Effector memory CD4-positive, alpha-beta T cell (primary cell): ENCODE measurements at regions not wholly inside any gene's neighbourhood (a gene's known extent, or its start where the extent isn't known, plus 50 kb on each side); places are given as distances from the start of the nearest gene placed in this dataset.

Source experiments
- DNase-seq, 3 donors: peaks; one replicate each; pipeline ENCODE4 v3.0.0-alpha.2; 2020
- H3K27ac ChIP-seq: 2 replicates; pipeline ENCODE4 v1.7.0; 2013; ENCODE audit warnings: mild to moderate bottlenecking, low read length, moderate library complexity; ENCODE audit not compliant: insufficient read depth, poor library complexity, severe bottlenecking
- H3K27me3 ChIP-seq: replicated peaks from 2 replicates; pipeline ENCODE4 v1.7.0; 2013; ENCODE audit warnings: mild to moderate bottlenecking, low read length; ENCODE audit not compliant: insufficient read depth, control insufficient read depth, poor library complexity, severe bottlenecking
- H3K36me3 ChIP-seq: 2 replicates; pipeline ENCODE4 v1.7.0; 2013; ENCODE audit warnings: mild to moderate bottlenecking, low read length, moderate library complexity; ENCODE audit not compliant: control insufficient read depth, insufficient read depth
- H3K4me1 ChIP-seq: 2 replicates; pipeline ENCODE4 v1.7.0; 2013; ENCODE audit warnings: low read length, mild to moderate bottlenecking; ENCODE audit not compliant: control insufficient read depth, insufficient read depth, poor library complexity, severe bottlenecking
- H3K4me3 ChIP-seq: 2 replicates; pipeline ENCODE4 v1.7.0; 2013; ENCODE audit warnings: low read length, low read depth, mild to moderate bottlenecking; ENCODE audit not compliant: insufficient read depth, poor library complexity, severe bottlenecking
- H3K9me3 ChIP-seq: 2 replicates; pipeline ENCODE4 v1.7.0; 2013; ENCODE audit warnings: mild to moderate bottlenecking, low read length, moderate library complexity; ENCODE audit not compliant: control insufficient read depth

DNA sequence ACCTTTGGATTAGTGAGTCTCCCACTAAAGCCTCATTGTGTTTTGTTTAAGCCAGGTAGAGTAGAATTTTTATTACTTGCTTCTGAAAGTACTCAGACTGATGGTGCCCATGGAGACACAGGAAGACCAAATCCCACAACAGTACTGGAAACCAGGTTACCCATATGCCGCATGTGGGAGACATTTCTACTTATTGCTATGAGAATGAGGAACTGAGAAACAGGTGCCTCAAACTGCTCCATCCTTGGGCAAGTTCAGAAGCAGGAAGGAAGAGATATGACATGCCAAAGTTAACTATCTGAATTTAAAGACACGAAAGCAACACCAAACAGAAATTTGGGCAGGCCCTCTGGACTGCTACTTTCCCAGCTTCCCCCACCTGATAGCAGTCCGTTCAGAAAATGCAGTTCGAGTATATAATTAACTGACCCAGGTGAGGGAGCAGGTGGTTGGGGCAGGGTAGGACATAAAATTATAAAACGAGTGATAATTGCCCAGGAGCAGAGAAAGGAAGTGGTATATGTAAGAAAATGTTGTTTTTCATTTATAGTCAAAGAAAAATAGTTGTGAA is 382.3 kb upstream of the MTPN start:
- DNase-seq = no peak
- no peaks in the 10 kb centered on the region for H3K4me1 ChIP-seq
- no peak overlapping the region for H3K4me3 ChIP-seq
- no peak overlapping the region for H3K27ac ChIP-seq
- H3K9me3 ChIP-seq = no peaks in the 10 kb centered on the region
- H3K27me3 ChIP-seq = no peaks in the 10 kb centered on the region
- no peaks in the 10 kb centered on the region for H3K36me3 ChIP-seq

DNA sequence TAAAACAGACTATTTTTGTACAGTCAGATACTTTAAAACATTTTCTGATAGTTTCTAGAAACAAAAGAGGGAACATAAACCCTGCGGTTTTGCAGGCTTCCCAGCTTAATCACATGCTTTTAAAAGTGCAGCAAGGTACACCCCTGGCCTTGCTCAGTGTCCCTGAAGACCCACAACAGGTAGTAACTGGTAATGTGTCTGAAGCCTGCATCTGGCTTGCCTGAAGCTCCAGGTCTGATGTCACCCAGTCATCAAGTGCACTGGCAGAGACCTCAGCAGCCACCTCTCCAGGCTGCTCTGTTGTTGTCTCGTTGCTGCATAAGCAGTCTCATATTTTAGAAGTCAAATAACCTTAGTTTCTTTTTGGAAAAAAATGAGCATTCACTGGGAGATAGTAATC is 376.1 kb upstream of the MTPN start:
- H3K4me3 ChIP-seq = no peak overlapping the region
- H3K9me3 ChIP-seq = no peaks in the 10 kb centered on the region
- no peaks in the 10 kb centered on the region for H3K36me3 ChIP-seq
- H3K27ac ChIP-seq = no peak overlapping the region
- no peaks in the 10 kb centered on the region for H3K4me1 ChIP-seq
- H3K27me3 ChIP-seq = no peaks in the 10 kb centered on the region
- DNase-seq = no peak

DNA sequence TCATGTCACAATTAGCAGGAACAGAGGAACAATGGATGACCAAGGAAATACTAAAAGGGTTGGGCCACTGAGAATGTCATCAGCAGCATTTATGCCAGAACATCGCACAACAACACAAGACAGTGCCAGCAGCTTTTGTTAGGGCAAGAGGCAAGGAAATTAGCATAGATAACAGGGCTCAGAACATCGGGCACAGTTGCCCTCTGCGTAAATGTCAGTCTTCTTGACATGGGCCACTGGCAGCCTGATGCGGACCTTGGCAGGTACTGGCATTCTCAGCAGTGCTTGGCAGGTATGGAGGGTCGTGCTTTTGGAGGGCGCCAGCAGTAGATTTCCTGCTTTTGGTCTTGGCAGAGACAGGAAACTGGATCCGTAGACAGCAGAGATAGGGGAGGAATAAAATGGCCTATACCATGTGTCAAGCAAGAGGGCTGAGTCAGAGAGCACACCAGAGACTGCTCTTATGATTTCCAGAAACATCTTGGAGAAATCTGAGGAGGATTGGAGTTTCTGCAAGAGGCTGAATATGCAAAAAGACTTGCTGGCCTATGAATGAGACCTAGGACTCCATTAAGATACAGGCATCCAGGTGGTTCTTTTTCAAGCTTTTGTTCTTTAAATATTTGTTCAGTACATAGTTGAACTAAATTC is 371.5 kb upstream of the MTPN start:
- no peak overlapping the region for H3K4me3 ChIP-seq
- H3K27ac ChIP-seq = no peak overlapping the region
- H3K4me1 ChIP-seq = no peaks in the 10 kb centered on the region
- no peak for DNase-seq
- no peaks in the 10 kb centered on the region for H3K36me3 ChIP-seq
- no peaks in the 10 kb centered on the region for H3K27me3 ChIP-seq
- no peaks in the 10 kb centered on the region for H3K9me3 ChIP-seq

DNA sequence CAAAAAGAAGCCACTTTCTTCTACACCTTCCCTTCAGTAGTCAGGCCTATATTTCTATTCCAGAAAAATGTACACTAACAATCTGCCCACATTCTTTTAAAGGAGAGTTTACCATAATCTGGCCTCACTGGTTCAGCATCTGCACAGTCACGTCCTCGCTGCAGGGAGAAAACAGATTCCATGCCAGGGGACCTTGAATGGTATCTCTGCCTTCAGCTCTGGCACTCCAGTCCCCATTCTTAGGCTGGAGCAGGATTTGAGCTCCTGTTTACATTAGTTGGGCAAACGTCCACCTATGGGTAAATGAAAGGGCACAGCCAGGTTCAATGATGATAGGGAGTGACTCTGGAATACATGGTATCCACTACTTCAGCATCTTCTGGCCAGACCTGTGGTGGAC is 371.0 kb upstream of the MTPN start:
- no peak overlapping the region for H3K27ac ChIP-seq
- no peak for DNase-seq
- H3K4me3 ChIP-seq = no peak overlapping the region
- H3K4me1 ChIP-seq = no peaks in the 10 kb centered on the region
- no peaks in the 10 kb centered on the region for H3K27me3 ChIP-seq
- H3K36me3 ChIP-seq = no peaks in the 10 kb centered on the region
- no peaks in the 10 kb centered on the region for H3K9me3 ChIP-seq

DNA sequence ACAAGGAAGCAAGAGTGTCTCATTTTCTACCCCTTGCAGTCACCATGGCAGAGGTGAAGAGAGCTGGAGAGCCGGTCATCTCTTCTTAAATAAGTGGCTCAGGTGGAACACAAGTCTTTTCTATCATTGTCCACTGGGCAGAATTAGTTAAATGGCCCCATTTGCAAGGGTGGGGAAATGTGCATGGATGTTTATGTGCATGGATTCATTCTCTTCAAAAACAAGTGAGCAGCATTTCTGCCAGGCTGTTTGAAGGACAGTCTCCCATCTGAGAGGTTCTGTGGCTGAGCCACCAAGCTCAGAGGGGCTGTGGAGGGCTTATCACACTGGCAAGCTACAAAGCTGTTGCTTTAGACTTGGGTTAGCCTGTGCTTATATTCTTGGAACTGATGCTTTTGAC is 370.3 kb upstream of the MTPN start:
- Histone ChIP-seq H3K36me3 (no peaks in the 10 kb centered on the region), H3K4me1 (no peaks in the 10 kb centered on the region), H3K27me3 (no peaks in the 10 kb centered on the region), H3K27ac (no peak overlapping the region), H3K9me3 (no peaks in the 10 kb centered on the region), H3K4me3 (no peak overlapping the region)
- DNase-seq = no peak

DNA sequence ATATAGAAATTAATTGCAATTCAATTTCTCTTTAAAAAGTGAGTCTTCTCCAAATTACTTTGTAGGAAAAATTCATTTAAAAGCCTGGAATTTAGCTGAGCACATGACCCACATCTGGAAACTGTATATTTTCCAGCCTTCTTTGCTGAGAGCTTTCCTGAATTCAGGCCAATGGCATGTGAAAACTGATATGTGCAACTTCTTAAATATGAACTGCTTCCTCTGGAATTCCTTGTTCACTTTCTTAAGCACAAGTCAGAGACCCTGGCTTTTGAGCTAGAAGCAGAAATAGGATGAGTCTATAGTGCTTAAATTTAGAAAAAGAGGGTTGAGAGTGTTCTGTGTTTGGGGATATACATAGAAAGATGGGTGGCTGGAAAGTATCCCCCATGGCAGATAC is 365.1 kb upstream of the MTPN start:
- Histone ChIP-seq H3K27ac (no peak overlapping the region), H3K36me3 (no peaks in the 10 kb centered on the region), H3K4me3 (no peak overlapping the region), H3K4me1 (no peaks in the 10 kb centered on the region), H3K27me3 (no peaks in the 10 kb centered on the region), H3K9me3 (no peaks in the 10 kb centered on the region)
- DNase-seq = no peak

DNA sequence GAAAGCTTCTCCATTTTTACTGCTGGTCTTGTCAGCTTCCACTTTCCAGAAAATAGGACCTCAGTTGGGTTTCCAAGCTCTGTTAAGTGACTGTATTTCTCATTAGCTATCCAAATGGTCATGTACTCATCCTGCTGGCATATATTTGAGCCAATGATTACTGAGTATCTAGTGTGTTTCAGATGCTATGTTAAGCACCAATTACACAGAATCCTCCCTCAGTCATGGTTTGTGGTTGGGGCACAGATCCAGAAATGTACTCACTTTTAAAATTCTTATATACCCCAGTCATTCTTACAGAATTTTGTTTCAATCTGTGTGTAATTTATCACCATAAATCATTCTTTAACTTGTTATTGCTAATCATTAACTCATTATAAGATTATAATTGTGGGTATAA is 362.3 kb upstream of the MTPN start:
- H3K27me3 ChIP-seq = no peaks in the 10 kb centered on the region
- H3K36me3 ChIP-seq = no peaks in the 10 kb centered on the region
- no peak for DNase-seq
- no peak overlapping the region for H3K27ac ChIP-seq
- H3K9me3 ChIP-seq = no peaks in the 10 kb centered on the region
- no peaks in the 10 kb centered on the region for H3K4me1 ChIP-seq
- H3K4me3 ChIP-seq = no peak overlapping the region

DNA sequence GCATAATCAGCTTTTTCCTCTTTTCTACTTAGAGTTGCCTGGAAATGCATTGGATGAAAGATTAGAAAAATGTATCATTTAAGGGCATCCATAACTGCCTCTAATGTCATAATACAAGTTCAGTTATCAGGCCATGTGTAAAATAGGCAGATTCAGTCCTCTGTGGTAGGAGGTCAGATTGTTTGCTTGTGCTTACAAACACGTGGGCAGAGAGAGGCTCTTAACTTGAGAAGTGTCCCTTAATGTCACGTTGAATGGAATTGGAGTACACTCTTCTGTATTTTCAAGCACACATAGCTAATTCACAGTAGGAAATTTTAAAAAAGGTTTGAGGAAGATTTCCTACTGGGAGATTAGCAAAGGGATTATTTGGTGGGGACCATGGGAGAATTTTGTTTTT is 359.8 kb upstream of the MTPN start:
- no peaks in the 10 kb centered on the region for H3K4me1 ChIP-seq
- no peaks in the 10 kb centered on the region for H3K27me3 ChIP-seq
- H3K4me3 ChIP-seq = no peak overlapping the region
- H3K27ac ChIP-seq = no peak overlapping the region
- no peak for DNase-seq
- H3K9me3 ChIP-seq = no peaks in the 10 kb centered on the region
- H3K36me3 ChIP-seq = no peaks in the 10 kb centered on the region

DNA sequence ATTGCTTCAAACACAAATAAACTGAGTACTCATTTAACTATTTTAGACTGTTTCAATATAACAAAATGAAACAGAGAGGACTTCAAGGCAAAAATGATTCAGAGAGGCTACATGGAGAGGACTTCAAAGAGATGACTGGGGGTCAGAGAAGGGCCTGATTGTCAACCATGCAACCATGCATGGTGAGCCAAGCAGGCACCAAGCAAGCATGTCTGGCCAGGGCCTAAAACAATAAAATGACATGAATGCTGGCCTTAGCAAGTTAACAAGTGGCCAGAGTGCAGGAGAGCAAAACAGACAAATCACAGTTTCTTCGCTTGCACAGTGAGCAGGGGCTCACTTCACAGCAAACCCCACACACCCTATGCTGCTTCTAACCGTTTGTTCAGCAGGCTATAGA is 356.5 kb upstream of the MTPN start:
- Histone ChIP-seq H3K9me3 (no peaks in the 10 kb centered on the region), H3K4me1 (no peaks in the 10 kb centered on the region), H3K4me3 (no peak overlapping the region), H3K27me3 (no peaks in the 10 kb centered on the region), H3K36me3 (no peaks in the 10 kb centered on the region), H3K27ac (no peak overlapping the region)
- DNase-seq = no peak

DNA sequence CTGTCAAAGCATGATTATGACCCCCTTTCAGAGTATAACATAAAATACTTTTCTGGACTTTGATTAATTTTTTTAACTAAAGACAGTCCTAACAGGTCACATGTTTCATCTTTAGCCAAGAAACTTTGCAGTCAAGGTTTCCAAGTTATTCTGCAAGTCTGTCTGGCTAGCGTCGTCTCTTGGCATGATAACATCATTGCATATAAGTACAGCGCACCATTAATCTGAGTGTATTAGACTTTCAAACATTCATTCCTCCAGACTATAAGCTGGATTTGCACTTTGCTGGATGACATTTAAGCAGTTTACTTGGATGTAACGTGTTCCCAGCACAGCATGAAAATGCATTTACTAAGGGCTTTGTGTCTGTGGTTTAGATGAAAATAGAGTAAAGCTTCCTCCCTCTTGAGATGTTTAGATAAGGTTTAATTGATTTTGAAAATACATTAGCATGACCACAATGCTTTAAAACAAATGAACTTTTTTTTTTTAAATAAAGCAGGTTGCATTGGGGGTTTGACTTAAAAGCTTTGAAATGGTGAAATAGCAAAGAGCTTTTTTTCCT is 349.0 kb upstream of the MTPN start:
- no peak for DNase-seq
- Histone ChIP-seq H3K27me3 (no peaks in the 10 kb centered on the region), H3K4me1 (no peaks in the 10 kb centered on the region), H3K27ac (no peak overlapping the region), H3K36me3 (no peaks in the 10 kb centered on the region), H3K4me3 (no peak overlapping the region), H3K9me3 (no peaks in the 10 kb centered on the region)
